ENCODE measurements at regions not wholly inside any gene's neighbourhood (a gene's known extent, or its start where the extent isn't known, plus 50 kb on each side); places are given as distances from the start of the nearest gene placed in this dataset.

- no peak for TF ChIP-seq EZH2 (IDR thresholded peaks at IDR 0.05; ENCODE audit: low read depth)
- TF ChIP-seq, protein P1, sequence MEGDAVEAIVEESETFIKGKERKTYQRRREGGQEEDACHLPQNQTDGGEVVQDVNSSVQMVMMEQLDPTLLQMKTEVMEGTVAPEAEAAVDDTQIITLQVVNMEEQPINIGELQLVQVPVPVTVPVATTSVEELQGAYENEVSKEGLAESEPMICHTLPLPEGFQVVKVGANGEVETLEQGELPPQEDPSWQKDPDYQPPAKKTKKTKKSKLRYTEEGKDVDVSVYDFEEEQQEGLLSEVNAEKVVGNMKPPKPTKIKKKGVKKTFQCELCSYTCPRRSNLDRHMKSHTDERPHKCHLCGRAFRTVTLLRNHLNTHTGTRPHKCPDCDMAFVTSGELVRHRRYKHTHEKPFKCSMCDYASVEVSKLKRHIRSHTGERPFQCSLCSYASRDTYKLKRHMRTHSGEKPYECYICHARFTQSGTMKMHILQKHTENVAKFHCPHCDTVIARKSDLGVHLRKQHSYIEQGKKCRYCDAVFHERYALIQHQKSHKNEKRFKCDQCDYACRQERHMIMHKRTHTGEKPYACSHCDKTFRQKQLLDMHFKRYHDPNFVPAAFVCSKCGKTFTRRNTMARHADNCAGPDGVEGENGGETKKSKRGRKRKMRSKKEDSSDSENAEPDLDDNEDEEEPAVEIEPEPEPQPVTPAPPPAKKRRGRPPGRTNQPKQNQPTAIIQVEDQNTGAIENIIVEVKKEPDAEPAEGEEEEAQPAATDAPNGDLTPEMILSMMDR (conservative IDR thresholded peaks at IDR 0.05), result no peak
These were observed 95.3 kb upstream of the ANK3 start for GRCh38 chr10:60485025-60485424.

Measured in PC-9 (cell line).